ENCODE measurements at regions not wholly inside any gene's neighbourhood (a gene's known extent, or its start where the extent isn't known, plus 50 kb on each side); places are given as distances from the start of the nearest gene placed in this dataset.

DNA sequence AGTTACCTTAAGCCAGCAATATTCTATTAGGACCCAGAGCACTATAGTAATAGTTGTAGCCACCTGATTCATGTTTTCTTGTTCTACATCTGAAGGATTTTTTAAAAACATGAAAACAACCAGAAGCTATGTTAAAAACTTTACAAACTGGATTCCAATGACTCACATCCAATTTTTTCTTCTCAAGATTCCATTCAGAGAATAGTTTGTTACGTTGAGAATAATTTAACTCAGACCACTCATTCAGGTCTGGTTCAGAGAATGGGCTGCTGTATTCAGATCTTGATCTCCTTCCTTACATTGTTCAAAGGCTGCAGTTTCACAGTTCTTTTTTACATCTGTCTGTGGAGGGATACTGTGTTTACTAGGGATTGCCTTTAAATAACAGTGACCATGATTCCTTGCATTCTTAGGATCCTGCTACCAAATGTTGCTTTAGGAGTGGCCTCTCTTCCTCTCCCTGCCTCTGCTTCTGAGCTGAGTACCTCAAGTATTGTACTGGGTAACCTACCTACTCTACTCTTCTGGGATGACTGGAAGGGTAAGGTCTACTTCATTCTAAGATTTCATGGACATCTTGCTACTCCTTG, 448.0 kb upstream of the FBXO33 start:
- TF ChIP-seq ZNF274 (IDR thresholded peaks at IDR 0.05; ENCODE audit: low read depth, low read length): no peak
- no peak for TF ChIP-seq SUZ12 (IDR thresholded peaks at IDR 0.05; ENCODE audit: extremely low read depth, insufficient read depth, insufficient read length)
- TF ChIP-seq YY1 (IDR thresholded peaks at IDR 0.05; ENCODE audit: insufficient read depth, insufficient read length): no peak
